SK-N-SH treated with all-trans-retinoic acid at 6 μM for 48 hours (cell line): ENCODE measurements at regions not wholly inside any gene's neighbourhood (a gene's known extent, or its start where the extent isn't known, plus 50 kb on each side); places are given as distances from the start of the nearest gene placed in this dataset.

ENCODE experiments used
- ATAC-seq: fragments of 200-7000 bp; cut with Tn5 transposase; 3 replicates; pipeline ENCODE4 v1.9.1; 2020; ENCODE audit warnings: mild to moderate bottlenecking, moderate library complexity
- ARNTL ChIP-seq: fragments of 450-650 bp; formaldehyde crosslinking; IDR thresholded peaks from 2 replicates; pipeline ENCODE4 v1.5.0; 2020; ENCODE audit warnings: low read depth, mild to moderate bottlenecking, moderate library complexity, borderline replicate concordance
- BACH2 ChIP-seq: fragments of 250-450 bp; sonication (Bioruptor Pico); IDR thresholded peaks from 2 replicates; pipeline ENCODE4 v1.9.0; 2021; ENCODE audit warnings: mild to moderate bottlenecking, borderline replicate concordance
- CREB5 ChIP-seq: fragments of 250-450 bp; sonication (Bioruptor Pico); IDR thresholded peaks from 2 replicates; pipeline ENCODE4 v1.5.1; 2020; ENCODE audit warnings: low read depth, mild to moderate bottlenecking, moderate library complexity
- CSRNP3 ChIP-seq: fragments of 250-450 bp; sonication (Bioruptor Pico); IDR thresholded peaks from 2 replicates; pipeline ENCODE4 v1.5.1; 2021; ENCODE audit warnings: mild to moderate bottlenecking, moderate library complexity
- GLIS3 ChIP-seq: fragments of 250-450 bp; sonication (Bioruptor Pico); IDR thresholded peaks from 2 replicates; pipeline ENCODE4 v1.5.0; 2020; ENCODE audit warnings: mild to moderate bottlenecking, moderate library complexity
- ISL1 ChIP-seq: fragments of 250-450 bp; sonication (Bioruptor Pico); IDR thresholded peaks from 2 replicates; pipeline ENCODE4 v2.1.2; 2022; ENCODE audit warnings: mild to moderate bottlenecking, moderate library complexity
- OSR1 ChIP-seq: fragments of 250-450 bp; sonication (Bioruptor Pico); IDR thresholded peaks from 2 replicates; pipeline ENCODE4 v1.8.0; 2022; ENCODE audit warnings: moderate library complexity, mild to moderate bottlenecking, inconsistent platforms
- PATZ1 ChIP-seq: fragments of 250-450 bp; sonication (Bioruptor Pico); IDR thresholded peaks from 2 replicates; pipeline ENCODE4 v1.8.0; 2020; ENCODE audit warnings: mild to moderate bottlenecking, moderate library complexity, borderline replicate concordance
- POU6F1 ChIP-seq: fragments of 250-450 bp; sonication (Bioruptor Pico); IDR thresholded peaks from 2 replicates; pipeline ENCODE4 v1.8.0; 2021; ENCODE audit warnings: low read depth, mild to moderate bottlenecking, moderate library complexity, borderline replicate concordance
- PPARA ChIP-seq: fragments of 250-450 bp; sonication (Bioruptor Pico); IDR thresholded peaks from 2 replicates; pipeline ENCODE4 v1.5.0; 2020; ENCODE audit warnings: mild to moderate bottlenecking, borderline replicate concordance
- RARB ChIP-seq: fragments of 250-450 bp; sonication (Bioruptor Pico); IDR thresholded peaks from 2 replicates; pipeline ENCODE4 v1.8.0; 2021; ENCODE audit warnings: mild to moderate bottlenecking, moderate library complexity
- TCF4 ChIP-seq: fragments of 250-450 bp; sonication (Bioruptor Pico); IDR thresholded peaks from 2 replicates; pipeline ENCODE4 v1.8.0; 2021; ENCODE audit warnings: mild to moderate bottlenecking, moderate library complexity, borderline replicate concordance
- TOX ChIP-seq: fragments of 250-450 bp; sonication (Bioruptor Pico); IDR thresholded peaks from 2 replicates; pipeline ENCODE4 v1.8.0; 2021; ENCODE audit warnings: mild to moderate bottlenecking, moderate library complexity, borderline replicate concordance
- TSHZ2 ChIP-seq: fragments of 250-450 bp; sonication (Bioruptor Pico); IDR thresholded peaks from 2 replicates; pipeline ENCODE4 v1.5.0; 2020; ENCODE audit warnings: mild to moderate bottlenecking, moderate library complexity
- ZC3H10 ChIP-seq: fragments of 250-450 bp; sonication (Bioruptor Pico); IDR thresholded peaks from 2 replicates; pipeline ENCODE4 v1.5.1; 2021; ENCODE audit warnings: mild to moderate bottlenecking, moderate library complexity
- ZFP3 ChIP-seq: fragments of 250-450 bp; sonication (Bioruptor Pico); IDR thresholded peaks from 2 replicates; pipeline ENCODE4 v1.5.0; 2020; ENCODE audit warnings: mild to moderate bottlenecking, moderate library complexity
- ZNF565 ChIP-seq: fragments of 450-650 bp; formaldehyde crosslinking; conservative IDR thresholded peaks from 2 replicates; pipeline ENCODE4 v1.5.0; 2020; ENCODE audit warnings: low read depth, mild to moderate bottlenecking, moderate library complexity
- ZNF70 ChIP-seq: fragments of 450-650 bp; formaldehyde crosslinking; IDR thresholded peaks from 2 replicates; pipeline ENCODE4 v1.5.0; 2020; ENCODE audit warnings: mild to moderate bottlenecking, moderate library complexity

GRCh38 chr5:56566374-56567249 lies 248.7 kb upstream of the MAP3K1 start (continued):
- TF ChIP-seq POU6F1 (no peak), CREB5 (CRISPR knock-in tag) (no peak), ZNF70 (no peak), GLIS3 (no peak), PPARA (CRISPR knock-in tag) (no peak), CSRNP3 (CRISPR knock-in tag) (no peak)
- TF ChIP-seq, all 23 proteins: peak for 0

GRCh38 chr5:56565644-56566043 lies 249.7 kb upstream of the MAP3K1 start:
- TF ChIP-seq ZFP3 (CRISPR knock-in tag): no peak
- TF ChIP-seq OSR1 (CRISPR knock-in tag): no peak
- TF ChIP-seq PPARA (CRISPR knock-in tag): no peak
- no peak for TF ChIP-seq ZNF70
- TF ChIP-seq ISL1 (CRISPR knock-in tag): no peak
- TF ChIP-seq TSHZ2: no peak
- no peak for TF ChIP-seq ARNTL (CRISPR knock-in tag)
- ATAC-seq: no peak

GRCh38 chr5:56565283-56565615 lies 250.1 kb upstream of the MAP3K1 start:
- no peak for ATAC-seq
- TF ChIP-seq OSR1 (CRISPR knock-in tag): no peak
- no peak for TF ChIP-seq TOX (CRISPR knock-in tag)
- TF ChIP-seq GLIS3: no peak
- no peak for TF ChIP-seq PATZ1 (CRISPR knock-in tag)
- no peak for TF ChIP-seq POU6F1
- TF ChIP-seq ZC3H10: no peak
- TF ChIP-seq ZNF565 (CRISPR knock-in tag): no peak
- no peak for TF ChIP-seq TSHZ2
- no peak for TF ChIP-seq TCF4 (CRISPR knock-in tag)
- TF ChIP-seq BACH2 (CRISPR knock-in tag): no peak
- TF ChIP-seq RARB (CRISPR knock-in tag): no peak
- TF ChIP-seq ISL1 (CRISPR knock-in tag): no peak
